SK-N-SH treated with all-trans-retinoic acid at 6 μM for 48 hours (cell line): ENCODE measurements at regions not wholly inside any gene's neighbourhood (a gene's known extent, or its start where the extent isn't known, plus 50 kb on each side); places are given as distances from the start of the nearest gene placed in this dataset.

Experiments
- ATAC-seq: fragments of 200-7000 bp; cut with Tn5 transposase; 3 replicates; pipeline ENCODE4 v1.9.1; 2020; ENCODE audit warnings: mild to moderate bottlenecking, moderate library complexity
- ARNTL ChIP-seq: fragments of 450-650 bp; formaldehyde crosslinking; IDR thresholded peaks from 2 replicates; pipeline ENCODE4 v1.5.0; 2020; ENCODE audit warnings: low read depth, mild to moderate bottlenecking, moderate library complexity, borderline replicate concordance
- BACH2 ChIP-seq: fragments of 250-450 bp; sonication (Bioruptor Pico); IDR thresholded peaks from 2 replicates; pipeline ENCODE4 v1.9.0; 2021; ENCODE audit warnings: mild to moderate bottlenecking, borderline replicate concordance
- CSDC2 ChIP-seq: fragments of 250-450 bp; sonication (Bioruptor Pico); IDR thresholded peaks from 2 replicates; pipeline ENCODE4 v1.5.0; 2020; ENCODE audit warnings: mild to moderate bottlenecking, moderate library complexity
- CSRNP3 ChIP-seq: fragments of 250-450 bp; sonication (Bioruptor Pico); IDR thresholded peaks from 2 replicates; pipeline ENCODE4 v1.5.1; 2021; ENCODE audit warnings: mild to moderate bottlenecking, moderate library complexity
- ESRRG ChIP-seq: fragments of 250-450 bp; sonication (Bioruptor Pico); IDR thresholded peaks from 2 replicates; pipeline ENCODE4 v1.6.1; 2021; ENCODE audit warnings: mild to moderate bottlenecking
- GLIS3 ChIP-seq: fragments of 250-450 bp; sonication (Bioruptor Pico); IDR thresholded peaks from 2 replicates; pipeline ENCODE4 v1.5.0; 2020; ENCODE audit warnings: mild to moderate bottlenecking, moderate library complexity
- ISL1 ChIP-seq: fragments of 250-450 bp; sonication (Bioruptor Pico); IDR thresholded peaks from 2 replicates; pipeline ENCODE4 v2.1.2; 2022; ENCODE audit warnings: mild to moderate bottlenecking, moderate library complexity
- OSR1 ChIP-seq: fragments of 250-450 bp; sonication (Bioruptor Pico); IDR thresholded peaks from 2 replicates; pipeline ENCODE4 v1.8.0; 2022; ENCODE audit warnings: moderate library complexity, mild to moderate bottlenecking, inconsistent platforms
- PATZ1 ChIP-seq: fragments of 250-450 bp; sonication (Bioruptor Pico); IDR thresholded peaks from 2 replicates; pipeline ENCODE4 v1.8.0; 2020; ENCODE audit warnings: mild to moderate bottlenecking, moderate library complexity, borderline replicate concordance
- POU6F1 ChIP-seq: fragments of 250-450 bp; sonication (Bioruptor Pico); IDR thresholded peaks from 2 replicates; pipeline ENCODE4 v1.8.0; 2021; ENCODE audit warnings: low read depth, mild to moderate bottlenecking, moderate library complexity, borderline replicate concordance
- PPARA ChIP-seq: fragments of 250-450 bp; sonication (Bioruptor Pico); IDR thresholded peaks from 2 replicates; pipeline ENCODE4 v1.5.0; 2020; ENCODE audit warnings: mild to moderate bottlenecking, borderline replicate concordance
- RARB ChIP-seq: fragments of 250-450 bp; sonication (Bioruptor Pico); IDR thresholded peaks from 2 replicates; pipeline ENCODE4 v1.8.0; 2021; ENCODE audit warnings: mild to moderate bottlenecking, moderate library complexity
- TCF4 ChIP-seq: fragments of 250-450 bp; sonication (Bioruptor Pico); IDR thresholded peaks from 2 replicates; pipeline ENCODE4 v1.8.0; 2021; ENCODE audit warnings: mild to moderate bottlenecking, moderate library complexity, borderline replicate concordance
- TOX ChIP-seq: fragments of 250-450 bp; sonication (Bioruptor Pico); IDR thresholded peaks from 2 replicates; pipeline ENCODE4 v1.8.0; 2021; ENCODE audit warnings: mild to moderate bottlenecking, moderate library complexity, borderline replicate concordance
- TSHZ2 ChIP-seq: fragments of 250-450 bp; sonication (Bioruptor Pico); IDR thresholded peaks from 2 replicates; pipeline ENCODE4 v1.5.0; 2020; ENCODE audit warnings: mild to moderate bottlenecking, moderate library complexity
- ZC3H10 ChIP-seq: fragments of 250-450 bp; sonication (Bioruptor Pico); IDR thresholded peaks from 2 replicates; pipeline ENCODE4 v1.5.1; 2021; ENCODE audit warnings: mild to moderate bottlenecking, moderate library complexity
- ZFP3 ChIP-seq: fragments of 250-450 bp; sonication (Bioruptor Pico); IDR thresholded peaks from 2 replicates; pipeline ENCODE4 v1.5.0; 2020; ENCODE audit warnings: mild to moderate bottlenecking, moderate library complexity
- ZNF565 ChIP-seq: fragments of 450-650 bp; formaldehyde crosslinking; conservative IDR thresholded peaks from 2 replicates; pipeline ENCODE4 v1.5.0; 2020; ENCODE audit warnings: low read depth, mild to moderate bottlenecking, moderate library complexity
- TF ChIP-seq, protein P1 (sequence below): fragments of 250-450 bp; sonication (Bioruptor Pico); IDR thresholded peaks from 2 replicates; pipeline ENCODE4 v1.5.1; 2020; ENCODE audit warnings: low read depth, mild to moderate bottlenecking, moderate library complexity

GRCh38 chr12:30202521-30203254 lies 418.9 kb upstream of the TMTC1 start:
- no peak for ATAC-seq
- TF ChIP-seq CSDC2 (CRISPR knock-in tag) (no peak), TOX (CRISPR knock-in tag) (no peak), OSR1 (CRISPR knock-in tag) (no peak), ARNTL (CRISPR knock-in tag) (no peak), PPARA (CRISPR knock-in tag) (no peak), BACH2 (CRISPR knock-in tag) (no peak)

- ATAC-seq = no peak
- no peak for TF ChIP-seq ISL1 (CRISPR knock-in tag)
- TF ChIP-seq TOX (CRISPR knock-in tag) = no peak
- no peak for TF ChIP-seq OSR1 (CRISPR knock-in tag)
- TF ChIP-seq ZC3H10 (CRISPR knock-in tag) = no peak
- TF ChIP-seq CSDC2 (CRISPR knock-in tag) = no peak
- no peak for TF ChIP-seq GLIS3
- no peak for TF ChIP-seq PPARA (CRISPR knock-in tag)
These were observed 417.8 kb upstream of the TMTC1 start for GRCh38 chr12:30201301-30202160.

DNA sequence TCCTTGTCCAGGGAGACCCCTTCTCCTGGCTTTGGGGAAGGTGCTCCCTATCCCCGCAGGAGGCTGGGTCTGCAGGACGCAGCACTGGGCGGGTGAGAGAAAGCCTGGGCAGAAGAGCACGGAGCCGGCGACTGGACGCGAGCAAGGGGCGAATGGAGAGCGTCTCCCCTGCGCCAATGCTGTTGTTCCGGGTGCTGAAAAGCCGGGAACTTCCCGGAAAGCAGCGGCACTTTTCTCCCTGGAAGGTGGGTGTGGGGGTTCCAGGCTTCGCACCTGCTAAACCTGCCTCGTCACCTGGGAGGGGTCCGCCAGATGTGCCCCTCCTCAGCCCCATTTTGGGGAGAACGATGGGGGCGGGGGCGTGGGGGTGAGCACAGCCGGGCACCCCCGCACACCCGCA lies 417.1 kb upstream of the TMTC1 start:
- ATAC-seq = no peak
- TF ChIP-seq ARNTL (CRISPR knock-in tag) (no peak), ZC3H10 (CRISPR knock-in tag) (no peak), ZFP3 (CRISPR knock-in tag) (no peak), ZNF565 (CRISPR knock-in tag) (no peak), CSRNP3 (CRISPR knock-in tag) (no peak), PPARA (CRISPR knock-in tag) (no peak), GLIS3 (no peak), ESRRG (no peak), POU6F1 (no peak), TOX (CRISPR knock-in tag) (no peak), TSHZ2 (CRISPR knock-in tag) (no peak), PATZ1 (no peak), BACH2 (CRISPR knock-in tag) (no peak), RARB (CRISPR knock-in tag) (no peak), TCF4 (CRISPR knock-in tag) (no peak)
- TF ChIP-seq, protein P1, sequence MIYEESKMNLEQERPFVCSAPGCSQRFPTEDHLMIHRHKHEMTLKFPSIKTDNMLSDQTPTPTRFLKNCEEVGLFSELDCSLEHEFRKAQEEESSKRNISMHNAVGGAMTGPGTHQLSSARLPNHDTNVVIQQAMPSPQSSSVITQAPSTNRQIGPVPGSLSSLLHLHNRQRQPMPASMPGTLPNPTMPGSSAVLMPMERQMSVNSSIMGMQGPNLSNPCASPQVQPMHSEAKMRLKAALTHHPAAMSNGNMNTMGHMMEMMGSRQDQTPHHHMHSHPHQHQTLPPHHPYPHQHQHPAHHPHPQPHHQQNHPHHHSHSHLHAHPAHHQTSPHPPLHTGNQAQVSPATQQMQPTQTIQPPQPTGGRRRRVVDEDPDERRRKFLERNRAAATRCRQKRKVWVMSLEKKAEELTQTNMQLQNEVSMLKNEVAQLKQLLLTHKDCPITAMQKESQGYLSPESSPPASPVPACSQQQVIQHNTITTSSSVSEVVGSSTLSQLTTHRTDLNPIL (CRISPR knock-in tag) = no peak
